IPS-18c (cell line): ENCODE measurements at regions not wholly inside any gene's neighbourhood (a gene's known extent, or its start where the extent isn't known, plus 50 kb on each side); places are given as distances from the start of the nearest gene placed in this dataset.
"Not testable (repeated sequence)": the region's sequence is repeated elsewhere in the genome, so short reads cannot be mapped to it uniquely, and the experiment has no call there.

ENCODE experiments used
- H3K4me3 ChIP-seq: 2 replicates; pipeline ENCODE4 v1.7.0; 2013; ENCODE audit warnings: low read depth, mild to moderate bottlenecking, low read length, moderate library complexity; ENCODE audit not compliant: insufficient read depth
- H3K9me3 ChIP-seq: one replicate; pipeline ENCODE4 v1.6.1; 2013; ENCODE audit warnings: mild to moderate bottlenecking, low read length, moderate library complexity; ENCODE audit not compliant: control insufficient read depth, insufficient read depth

GRCh38 chr1:8139941-8140340 is 113.8 kb upstream of the ERRFI1 start:
- peaks cover 2% of the 10 kb centered on the region for H3K9me3 ChIP-seq
- no peak overlapping the region for H3K4me3 ChIP-seq

DNA sequence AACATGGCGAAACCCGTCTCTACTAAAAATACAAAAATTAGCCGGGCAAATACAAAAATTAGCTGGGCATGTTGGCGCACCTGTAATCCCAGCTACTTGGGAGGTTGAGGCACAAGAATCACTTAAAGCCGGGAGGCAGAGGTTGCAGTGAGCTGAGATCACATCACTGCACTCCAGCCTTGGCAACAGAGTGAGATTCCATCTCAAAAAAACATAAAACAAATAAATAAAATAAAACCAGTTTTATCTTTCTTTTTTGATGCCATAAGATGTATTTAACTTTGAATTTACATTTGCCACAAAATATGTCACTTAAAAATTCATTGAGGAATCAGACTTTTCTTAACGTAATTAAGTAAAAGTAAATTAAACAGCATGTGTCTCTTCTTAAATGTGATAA is 113.3 kb upstream of the ERRFI1 start:
- no peak overlapping the region for H3K4me3 ChIP-seq
- peaks cover 2% of the 10 kb centered on the region for H3K9me3 ChIP-seq

- H3K4me3 ChIP-seq = no peak overlapping the region
- peaks cover 2% of the 10 kb centered on the region for H3K9me3 ChIP-seq
Measured at GRCh38 chr1:8138673-8139072, 112.6 kb upstream of the ERRFI1 start.

DNA sequence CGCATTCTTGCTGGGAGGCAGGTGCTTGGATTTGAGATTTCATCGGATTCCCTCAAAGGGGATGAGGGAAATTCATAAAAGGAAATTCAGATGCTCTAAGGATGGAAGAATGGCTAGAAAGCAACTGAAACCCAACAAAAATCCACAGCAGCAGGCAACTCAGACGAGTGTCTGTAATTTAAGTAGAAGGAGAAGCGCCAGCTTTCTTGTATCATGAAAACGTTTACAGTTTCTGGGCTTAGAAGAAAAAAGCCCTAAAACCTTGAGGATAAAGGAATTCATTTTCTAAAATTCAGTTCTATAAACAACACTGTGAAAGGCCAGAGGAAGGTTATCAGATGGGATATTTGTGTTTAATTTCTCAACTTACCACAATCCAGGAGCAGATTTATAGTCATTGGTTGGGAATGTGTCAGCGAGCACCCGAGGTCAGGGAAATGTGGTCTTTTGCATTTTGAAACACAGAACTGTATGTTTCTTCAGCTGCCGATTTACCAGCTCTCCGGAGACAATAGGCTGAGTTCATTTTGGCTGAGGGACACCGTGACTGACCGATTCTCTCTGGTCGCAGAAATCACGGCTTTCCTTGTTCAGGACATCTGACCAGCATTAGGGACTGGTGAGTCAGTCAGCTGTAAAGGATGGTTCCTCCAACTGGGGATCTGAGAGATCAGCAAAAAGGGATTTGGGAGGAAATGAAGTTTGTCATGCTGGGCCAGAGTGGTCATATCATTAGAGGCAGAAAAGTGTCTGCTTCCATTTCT is 111.6 kb upstream of the ERRFI1 start:
- Histone ChIP-seq H3K9me3 (peaks cover 2% of the 10 kb centered on the region), H3K4me3 (no peak overlapping the region)

- no peak overlapping the region for H3K4me3 ChIP-seq
- peaks cover 2% of the 10 kb centered on the region for H3K9me3 ChIP-seq
Measured at GRCh38 chr1:8136766-8137165, 110.7 kb upstream of the ERRFI1 start.

- Histone ChIP-seq H3K9me3 (no peaks in the 10 kb centered on the region), H3K4me3 (no peak overlapping the region)
Measured at GRCh38 chr1:8135250-8135649, 109.1 kb upstream of the ERRFI1 start.

GRCh38 chr1:8134546-8135235 is 108.6 kb upstream of the ERRFI1 start:
- H3K9me3 ChIP-seq = no peaks in the 10 kb centered on the region
- no peak overlapping the region for H3K4me3 ChIP-seq

- no peak overlapping the region for H3K4me3 ChIP-seq
- H3K9me3 ChIP-seq = no peaks in the 10 kb centered on the region
Measured at GRCh38 chr1:8133657-8134430, 107.7 kb upstream of the ERRFI1 start.

DNA sequence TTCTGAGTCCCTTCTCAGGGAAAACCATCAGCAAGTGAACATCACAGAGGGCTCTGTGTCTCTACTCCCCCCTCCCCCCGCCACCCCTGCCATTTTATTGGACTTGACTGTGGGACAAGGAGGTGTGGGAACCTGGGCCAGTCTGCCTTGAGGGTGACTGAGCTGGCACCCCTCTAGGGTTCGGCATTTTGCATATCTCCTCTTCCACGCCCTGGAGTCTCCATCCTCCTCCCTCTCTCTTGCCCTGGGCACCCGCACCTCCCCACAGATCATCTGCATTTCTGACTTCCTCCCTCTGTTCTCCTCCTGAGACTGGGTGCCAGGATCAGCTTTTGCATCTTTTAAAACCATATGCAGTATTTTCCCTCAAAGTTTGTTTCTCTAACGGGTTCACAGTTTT is 107.1 kb upstream of the ERRFI1 start:
- Histone ChIP-seq H3K9me3 (no peaks in the 10 kb centered on the region), H3K4me3 (no peak overlapping the region)

DNA sequence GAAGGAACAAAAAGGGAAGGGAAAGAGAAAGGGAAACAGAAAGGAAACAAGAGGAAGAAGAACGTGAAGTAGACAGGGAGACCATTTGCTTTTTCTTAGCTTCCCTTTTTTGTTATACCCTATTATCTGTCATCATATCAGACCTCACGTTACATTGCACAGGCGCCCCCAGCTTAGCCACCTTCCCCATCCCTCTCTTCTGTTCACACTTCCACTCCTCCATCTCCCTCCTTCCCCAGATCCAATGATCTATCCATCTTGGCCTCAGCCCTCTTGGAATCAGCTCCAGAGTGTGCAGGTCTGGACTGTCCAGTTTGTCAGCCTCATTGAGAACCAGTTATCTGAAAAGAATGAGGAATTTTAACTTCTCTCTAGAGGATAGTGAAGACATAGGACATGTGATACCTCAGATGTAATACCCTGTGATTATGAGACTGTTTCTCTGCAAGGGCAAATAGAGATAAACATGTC is 101.1 kb upstream of the ERRFI1 start:
- Histone ChIP-seq H3K9me3 (no peaks in the 10 kb centered on the region), H3K4me3 (no peak overlapping the region)

GRCh38 chr1:8122477-8123407 is 96.6 kb upstream of the ERRFI1 start:
- Histone ChIP-seq H3K9me3 (no peaks in the 10 kb centered on the region), H3K4me3 (no peak overlapping the region)

GRCh38 chr1:8122160-8122476 is 96.0 kb upstream of the ERRFI1 start:
- Histone ChIP-seq H3K9me3 (no peaks in the 10 kb centered on the region), H3K4me3 (no peak overlapping the region)

GRCh38 chr1:8121261-8122159 is 95.4 kb upstream of the ERRFI1 start:
- Histone ChIP-seq H3K9me3 (no peaks in the 10 kb centered on the region), H3K4me3 (no peak overlapping the region)

DNA sequence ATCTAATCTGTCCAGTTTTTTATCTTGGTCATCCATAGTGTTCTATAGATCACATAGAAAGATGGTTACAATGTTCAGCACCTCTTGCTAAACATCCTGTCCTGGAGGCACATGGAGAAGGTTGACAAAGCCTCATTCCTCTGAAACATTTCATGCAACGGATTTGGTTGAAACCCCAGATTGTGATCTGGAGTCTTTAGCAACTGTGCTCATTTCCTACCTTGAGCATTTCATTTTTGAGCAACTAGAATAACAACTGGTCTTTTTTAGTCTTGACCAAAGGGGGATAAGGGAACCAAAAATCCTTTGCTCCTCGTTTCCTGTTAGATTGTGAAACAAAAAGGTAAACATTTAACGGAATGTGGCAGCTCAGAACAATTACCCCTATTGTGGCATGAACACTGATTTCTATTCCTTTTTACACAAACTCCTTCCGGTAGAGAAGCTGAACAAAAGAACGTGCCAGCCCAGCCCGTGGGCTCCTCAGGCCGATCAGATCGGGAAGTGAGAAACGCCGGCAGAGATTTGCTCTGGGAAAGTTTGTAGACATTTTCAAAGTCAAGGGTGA is 94.7 kb upstream of the ERRFI1 start:
- no peaks in the 10 kb centered on the region for H3K9me3 ChIP-seq
- H3K4me3 ChIP-seq = no peak overlapping the region

DNA sequence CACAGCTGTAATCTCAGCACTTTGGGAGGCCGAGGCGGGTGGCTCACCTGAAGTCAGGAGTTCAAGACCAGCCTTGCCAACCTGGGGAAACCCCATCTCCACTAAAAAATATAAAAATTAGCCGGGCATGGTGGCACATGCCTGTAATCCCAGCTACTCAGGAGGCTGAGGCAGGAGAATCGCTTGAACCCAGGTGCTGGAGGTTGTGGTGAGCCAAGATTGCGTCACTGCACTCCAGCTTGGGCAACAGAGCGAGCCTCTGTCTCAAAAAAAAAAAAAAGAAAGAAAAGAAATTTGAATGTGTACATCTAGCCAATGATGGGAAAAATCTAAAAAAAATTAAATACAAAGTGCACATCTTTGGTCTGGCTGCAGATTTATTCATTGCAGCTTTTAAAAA is 92.6 kb upstream of the ERRFI1 start:
- not testable (repeated sequence) for H3K9me3 ChIP-seq

GRCh38 chr1:8118031-8118451 is 91.9 kb upstream of the ERRFI1 start:
- no peak overlapping the region for H3K4me3 ChIP-seq

More for the DNA sequence above, 92.6 kb upstream of the ERRFI1 start:
- not testable (repeated sequence) for H3K4me3 ChIP-seq

More at GRCh38 chr1:8118031-8118451, 91.9 kb upstream of the ERRFI1 start:
- no peaks in the 10 kb centered on the region for H3K9me3 ChIP-seq
